Breast epithelium (tissue), 4 donors: ENCODE measurements at regions not wholly inside any gene's neighbourhood (a gene's known extent, or its start where the extent isn't known, plus 50 kb on each side); places are given as distances from the start of the nearest gene placed in this dataset.

Experiments
- DNase-seq, 2 donors: peaks; one replicate each; pipeline ENCODE4 v3.0.0-alpha.2; 2019; ENCODE audit warnings: low spot score in 2 of 2
- H3K27ac ChIP-seq, 2 donors: fragments of 200-600 bp; sonication (generic) in 1 of 2; one replicate each; pipeline ENCODE4 v1.5.1; 2016 to 2019; ENCODE audit warnings: mild to moderate bottlenecking in 1 of 2
- H3K27me3 ChIP-seq, 2 donors: fragments of 200-600 bp; sonication (generic) in 1 of 2; one replicate each; pipeline versions ENCODE4 v1.5.1 to v1.6.0; 2017 to 2019; ENCODE audit warnings: control low read depth in 1 of 2, mild to moderate bottlenecking in 1 of 2
- H3K36me3 ChIP-seq: fragments of 200-600 bp; one replicate; pipeline ENCODE4 v1.5.1; 2019
- H3K4me1 ChIP-seq, 2 donors: fragments of 200-600 bp; sonication (generic); one replicate each; pipeline ENCODE4 v1.5.1; 2016 to 2019; ENCODE audit warnings: control low read depth in 1 of 2
- H3K4me3 ChIP-seq, 3 donors: fragments of 200-600 bp; sonication (generic); 1 replicate in 2 of 3; 2 replicates in 1 of 3; pipeline ENCODE4 v1.5.1; 2016 to 2019; ENCODE audit warnings: mild to moderate bottlenecking in 3 of 3, moderate library complexity in 2 of 3
- H3K9me3 ChIP-seq, 2 donors: fragments of 200-600 bp; sonication (generic) in 1 of 2; one replicate each; pipeline ENCODE4 v1.5.1; 2016 to 2019; ENCODE audit warnings: control low read depth in 1 of 2
- CTCF ChIP-seq, 3 donors: fragments of 450-650 bp; IDR thresholded peaks; one replicate each; pipeline ENCODE4 v1.5.1; 2016 to 2017; ENCODE audit warnings: antibody characterized with exemption in 3 of 3, mild to moderate bottlenecking in 3 of 3, moderate library complexity in 3 of 3
- POLR2A ChIP-seq: fragments of 450-650 bp; IDR thresholded peaks from one replicate; pipeline ENCODE4 v1.6.1; 2016; ENCODE audit warnings: antibody characterized with exemption, mild to moderate bottlenecking, moderate library complexity
- POLR2AphosphoS5 ChIP-seq, 3 donors: sonication (generic); formaldehyde crosslinking; IDR thresholded peaks; one replicate each; pipeline ENCODE4 v1.6.1; 2017; ENCODE audit warnings: antibody characterized with exemption in 3 of 3
- intact Hi-C: fragments of 100-400 bp; cut with DNase I; formaldehyde crosslinking; loops from one replicate; pipeline ENCODE4 v1.15.1; 2023; ENCODE audit warnings: low total_unique reads

DNA sequence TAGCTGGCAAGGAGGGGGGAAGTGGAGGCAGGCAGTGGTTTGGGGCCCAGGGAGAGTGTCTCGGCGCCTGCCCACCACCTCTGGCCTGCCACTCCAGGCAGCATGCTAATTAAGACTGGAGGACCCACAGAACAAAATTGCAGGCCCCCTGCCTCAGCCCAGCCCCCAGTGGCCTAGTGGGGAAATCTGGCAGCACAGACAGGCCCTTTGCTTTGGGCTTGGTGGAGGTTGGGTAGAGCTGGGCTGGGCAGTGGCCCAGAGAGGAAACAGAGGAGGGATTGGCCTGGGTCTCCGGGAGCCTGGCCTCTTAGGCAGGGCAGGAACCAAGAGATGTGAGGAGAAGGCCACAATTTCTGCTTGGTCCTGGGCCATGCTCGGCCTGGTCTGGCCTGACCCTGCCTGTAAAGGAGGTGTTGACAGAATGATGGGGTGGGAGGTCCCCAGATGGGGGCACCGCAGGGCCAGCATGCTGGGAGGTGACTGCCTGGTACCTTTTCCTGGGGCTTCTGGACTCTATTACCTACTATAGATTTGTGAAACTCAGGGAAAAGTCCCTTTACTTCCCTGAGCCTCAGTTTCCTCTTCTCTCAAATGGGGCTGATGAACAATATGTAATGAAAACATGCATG is 92.4 kb upstream of the PJA1 start:
- H3K4me3 ChIP-seq = no peak overlapping the region
- H3K27me3 ChIP-seq = peaks cover 0 to 65% of the 10 kb centered on the region in 2 donors
- H3K9me3 ChIP-seq = no peaks in the 10 kb centered on the region
- no peak overlapping the region for H3K27ac ChIP-seq
- no peak for TF ChIP-seq POLR2A
- no peak for TF ChIP-seq CTCF (IDR thresholded peaks at IDR 0.05)
- no peak for TF ChIP-seq POLR2AphosphoS5 (IDR thresholded peaks at IDR 0.05)
- intact Hi-C loops = no loop called here
- no peak for DNase-seq
- no peaks in the 10 kb centered on the region for H3K4me1 ChIP-seq
- H3K36me3 ChIP-seq = no peaks in the 10 kb centered on the region

DNA sequence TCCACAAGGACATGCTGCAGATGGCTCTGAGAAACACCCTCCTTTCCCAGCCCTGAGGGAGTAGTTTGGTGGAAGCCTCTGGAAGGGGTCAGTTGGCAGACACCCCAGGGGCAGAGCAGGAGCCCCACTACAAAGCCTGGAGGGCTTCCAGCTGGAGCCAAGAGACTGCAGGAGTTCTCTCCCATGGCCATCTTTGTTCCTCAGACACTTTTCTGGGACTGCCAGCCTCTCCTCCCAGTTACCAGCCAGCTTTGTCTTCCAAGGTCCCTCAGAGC is 91.0 kb upstream of the PJA1 start:
- no peak for DNase-seq
- no peak overlapping the region for H3K4me3 ChIP-seq
- no peaks in the 10 kb centered on the region for H3K4me1 ChIP-seq
- TF ChIP-seq POLR2A = no peak
- TF ChIP-seq POLR2AphosphoS5 (IDR thresholded peaks at IDR 0.05) = no peak
- TF ChIP-seq CTCF (IDR thresholded peaks at IDR 0.05) = no peak
- H3K27ac ChIP-seq = no peak overlapping the region
- H3K9me3 ChIP-seq = no peaks in the 10 kb centered on the region
- H3K27me3 ChIP-seq = peaks cover 0 to 57% of the 10 kb centered on the region in 2 donors
- intact Hi-C loops = no loop called here
- no peaks in the 10 kb centered on the region for H3K36me3 ChIP-seq

DNA sequence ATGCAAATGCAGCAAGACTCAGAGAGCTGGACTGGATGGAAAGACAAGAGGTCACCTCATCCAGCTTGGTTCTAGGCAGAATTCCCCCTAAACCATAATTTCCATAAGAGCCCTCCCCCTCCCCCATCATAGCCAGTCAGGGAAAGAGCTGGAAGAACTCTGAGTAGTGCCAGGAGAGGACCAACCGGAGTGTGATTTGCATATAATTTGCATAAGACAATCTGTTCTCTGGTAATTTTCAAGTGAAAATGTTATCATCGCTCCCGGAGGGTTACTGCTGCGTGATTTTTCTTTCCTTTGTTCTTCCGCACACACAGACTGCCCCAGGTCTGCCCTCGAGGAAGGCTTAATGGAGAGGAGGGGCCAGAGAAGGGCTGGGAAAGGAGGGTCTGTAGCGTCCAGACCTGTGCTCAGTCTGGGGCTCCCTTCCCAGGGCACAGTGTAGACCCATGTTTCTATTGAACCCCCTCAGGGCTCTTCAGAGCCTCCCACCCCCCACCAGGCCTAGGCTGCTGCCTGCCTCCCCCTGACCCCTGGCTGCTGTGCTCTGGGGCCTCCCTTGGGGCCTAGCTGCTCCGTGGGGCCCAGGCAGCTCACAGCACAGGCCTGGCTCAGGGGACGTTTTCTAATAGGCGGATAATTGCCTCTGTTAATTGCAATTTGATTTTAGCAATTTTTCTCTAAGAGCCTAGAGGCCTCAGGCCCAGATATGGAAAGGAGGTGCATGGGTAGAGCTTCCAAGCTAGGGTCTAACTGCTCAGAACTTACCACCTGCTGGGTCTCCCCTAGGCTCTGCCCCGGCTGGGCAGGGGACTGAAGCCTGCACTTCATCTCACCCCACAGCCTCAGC is 90.4 kb upstream of the PJA1 start:
- no peaks in the 10 kb centered on the region for H3K36me3 ChIP-seq
- intact Hi-C loops = no loop called here
- H3K4me3 ChIP-seq = no peak overlapping the region
- H3K9me3 ChIP-seq = no peaks in the 10 kb centered on the region
- peaks cover 0 to 51% of the 10 kb centered on the region in 2 donors for H3K27me3 ChIP-seq
- TF ChIP-seq CTCF (IDR thresholded peaks at IDR 0.05) = no peak
- no peak for TF ChIP-seq POLR2AphosphoS5 (IDR thresholded peaks at IDR 0.05)
- TF ChIP-seq POLR2A = no peak
- H3K4me1 ChIP-seq = no peaks in the 10 kb centered on the region
- no peak overlapping the region for H3K27ac ChIP-seq
- DNase-seq = no peak

GRCh38 chrX:69253821-69254220 is 88.6 kb upstream of the PJA1 start:
- Histone ChIP-seq H3K36me3 (no peaks in the 10 kb centered on the region), H3K4me1 (no peaks in the 10 kb centered on the region), H3K27ac (no peak overlapping the region), H3K27me3 (peaks cover 0 to 38% of the 10 kb centered on the region in 2 donors), H3K4me3 (no peak overlapping the region), H3K9me3 (peaks cover 0 to 8% of the 10 kb centered on the region in 2 donors)
- no peak for DNase-seq
- TF ChIP-seq POLR2A = no peak
- TF ChIP-seq CTCF (IDR thresholded peaks at IDR 0.05) = no peak
- no peak for TF ChIP-seq POLR2AphosphoS5 (IDR thresholded peaks at IDR 0.05)
- intact Hi-C loops = no loop called here

DNA sequence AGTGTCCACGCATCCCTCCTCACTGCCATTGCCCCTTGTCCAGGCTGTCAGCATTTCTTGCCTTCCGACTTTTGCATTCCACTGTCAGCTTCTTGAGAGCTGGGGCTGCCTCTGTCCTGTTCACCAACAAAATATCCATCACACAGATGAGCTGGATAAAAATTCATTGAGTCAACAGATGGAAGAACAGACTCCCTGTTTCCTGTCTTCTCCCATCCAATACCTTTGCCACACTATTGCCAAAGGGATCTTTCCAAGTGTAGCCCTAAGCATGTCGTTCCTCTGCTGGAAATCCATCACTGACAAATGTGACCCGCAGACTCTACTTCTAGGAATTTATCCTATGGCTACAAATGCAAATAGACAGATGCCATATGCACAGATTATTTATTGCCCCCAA is 78.0 kb upstream of the PJA1 start:
- intact Hi-C loops = no loop called here
- Histone ChIP-seq H3K4me3 (no peak overlapping the region), H3K27me3 (peaks cover 0 to 49% of the 10 kb centered on the region in 2 donors), H3K27ac (no peak overlapping the region), H3K36me3 (no peaks in the 10 kb centered on the region), H3K4me1 (no peaks in the 10 kb centered on the region), H3K9me3 (no peaks in the 10 kb centered on the region)
- no peak for DNase-seq
- TF ChIP-seq POLR2AphosphoS5 (IDR thresholded peaks at IDR 0.05) (no peak), POLR2A (no peak), CTCF (IDR thresholded peaks at IDR 0.05) (no peak)
